NCI-H2107 treated with DMSO at 0.1 percent for 48 hours (cell line): ENCODE measurements at regions not wholly inside any gene's neighbourhood (a gene's known extent, or its start where the extent isn't known, plus 50 kb on each side); places are given as distances from the start of the nearest gene placed in this dataset.
"Not testable (repeated sequence)": the region's sequence is repeated elsewhere in the genome, so short reads cannot be mapped to it uniquely, and the experiment has no call there.

Experiments
- DNase-seq: peaks from one replicate; lab custom pipeline; 2025; ENCODE audit not compliant: unreplicated experiment; lab: John Stamatoyannopoulos, UW

DNA sequence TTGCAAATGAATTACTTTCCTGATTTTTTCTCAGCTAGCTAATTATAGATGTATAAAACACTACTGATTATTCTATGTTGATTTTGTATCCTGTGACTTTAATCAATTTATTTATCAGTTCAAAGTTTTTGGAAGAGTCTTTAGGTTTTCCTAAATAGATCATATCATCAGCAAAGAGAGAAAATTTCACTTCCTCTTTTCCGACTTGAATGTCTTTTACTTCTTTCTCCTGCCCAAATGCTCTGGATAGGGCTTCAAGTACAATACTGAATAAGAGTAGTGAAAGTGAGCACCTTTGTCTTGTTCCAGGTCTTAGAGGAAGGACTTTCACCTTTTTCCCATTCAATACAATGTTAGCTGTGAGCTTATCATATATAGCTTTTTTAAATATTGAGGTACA is 417.9 kb downstream of the PDGFC start:
- DNase-seq, result no peak

DNA sequence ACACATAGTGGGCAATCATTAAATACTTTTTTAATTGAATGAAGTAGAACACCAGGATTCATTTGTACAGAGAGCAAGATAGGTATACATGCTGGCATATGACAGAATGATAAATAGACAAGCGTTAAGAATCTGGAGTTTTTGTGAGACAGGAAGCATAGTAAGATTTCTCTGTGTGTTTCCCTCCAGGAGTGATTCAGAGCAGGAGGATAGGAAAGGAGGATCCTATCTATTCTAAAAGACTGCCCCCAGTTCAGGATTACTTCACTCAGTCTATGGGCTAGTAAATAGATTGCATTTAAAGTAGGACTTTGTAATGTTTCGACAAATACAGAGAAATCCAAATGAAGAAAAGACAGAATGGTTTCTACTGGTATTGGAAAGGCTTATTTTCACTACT is 423.7 kb downstream of the PDGFC start:
- DNase-seq, result no peak

DNA sequence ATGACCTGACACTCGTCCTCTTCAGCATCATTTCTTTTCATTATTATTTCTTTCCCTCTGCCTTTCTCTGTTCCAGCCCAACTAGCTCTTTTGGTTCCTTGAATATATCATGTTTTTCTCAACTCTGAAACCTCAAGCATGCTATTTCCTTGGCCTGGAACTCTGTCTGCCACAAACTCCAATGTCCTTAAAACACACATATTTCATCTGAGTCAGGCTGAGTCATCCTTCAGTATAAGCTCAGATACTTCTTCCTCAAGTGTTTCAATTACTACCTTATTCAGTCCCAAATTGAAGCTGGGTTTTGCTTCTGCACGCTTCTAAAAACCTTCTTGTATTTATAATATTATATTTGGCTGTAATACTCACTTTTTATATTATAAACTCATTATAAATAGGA is 424.2 kb downstream of the PDGFC start:
- DNase-seq, result no peak

DNA sequence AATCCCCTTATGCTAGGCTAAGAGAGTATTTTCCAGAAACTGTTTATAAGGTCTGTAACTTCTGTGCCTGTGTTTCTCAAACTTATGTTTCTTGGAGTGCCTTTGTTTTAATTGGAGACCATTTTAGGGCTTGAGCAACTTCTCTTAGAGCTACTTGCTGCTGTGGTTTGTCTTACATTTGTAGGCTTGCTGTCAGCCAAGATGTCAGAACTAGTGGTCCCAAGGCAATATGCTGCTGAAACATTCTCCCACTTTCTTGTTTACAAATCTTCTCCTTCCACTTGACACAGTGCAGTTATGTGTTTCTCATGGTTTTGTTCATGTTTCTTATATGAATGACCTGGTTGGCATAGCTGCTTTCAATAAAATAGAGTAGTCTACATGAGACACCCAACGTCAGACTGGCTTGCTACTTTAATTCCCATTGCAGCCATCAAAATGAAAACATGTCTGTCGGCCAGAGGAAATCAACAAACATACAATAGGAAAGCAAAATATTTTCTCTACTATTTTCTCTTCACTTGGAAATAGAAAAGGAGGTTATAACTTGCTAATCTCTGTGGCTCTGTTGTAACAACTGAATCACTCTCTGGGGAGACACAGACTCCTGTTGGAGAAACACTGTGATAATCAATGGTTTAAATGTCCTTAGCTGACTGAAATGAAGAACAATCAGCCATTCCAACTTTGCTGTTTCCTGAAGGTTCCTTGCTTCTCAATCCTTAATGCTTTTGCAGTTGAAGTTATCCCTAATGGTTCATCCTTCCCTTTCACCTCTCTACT is 426.4 kb downstream of the PDGFC start:
- DNase-seq, result no peak

DNA sequence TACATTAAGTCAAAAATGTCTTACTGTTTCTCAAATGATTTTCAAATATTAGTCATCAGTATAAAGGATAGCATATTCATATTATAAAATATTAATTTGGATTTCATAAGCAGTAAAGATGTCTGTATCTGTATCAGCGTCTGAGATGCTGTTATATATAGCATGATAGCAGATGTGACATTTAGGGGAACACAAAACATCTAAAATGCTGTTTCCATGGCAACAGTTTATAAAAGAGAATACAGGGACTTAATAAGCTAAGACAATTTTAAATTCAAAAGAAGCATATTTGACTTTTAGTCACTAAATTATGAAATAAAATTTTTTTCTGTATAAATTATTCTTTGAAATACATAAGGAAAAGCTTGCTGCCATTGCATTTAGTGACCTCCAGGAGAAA is 432.2 kb downstream of the PDGFC start:
- no peak for DNase-seq

DNA sequence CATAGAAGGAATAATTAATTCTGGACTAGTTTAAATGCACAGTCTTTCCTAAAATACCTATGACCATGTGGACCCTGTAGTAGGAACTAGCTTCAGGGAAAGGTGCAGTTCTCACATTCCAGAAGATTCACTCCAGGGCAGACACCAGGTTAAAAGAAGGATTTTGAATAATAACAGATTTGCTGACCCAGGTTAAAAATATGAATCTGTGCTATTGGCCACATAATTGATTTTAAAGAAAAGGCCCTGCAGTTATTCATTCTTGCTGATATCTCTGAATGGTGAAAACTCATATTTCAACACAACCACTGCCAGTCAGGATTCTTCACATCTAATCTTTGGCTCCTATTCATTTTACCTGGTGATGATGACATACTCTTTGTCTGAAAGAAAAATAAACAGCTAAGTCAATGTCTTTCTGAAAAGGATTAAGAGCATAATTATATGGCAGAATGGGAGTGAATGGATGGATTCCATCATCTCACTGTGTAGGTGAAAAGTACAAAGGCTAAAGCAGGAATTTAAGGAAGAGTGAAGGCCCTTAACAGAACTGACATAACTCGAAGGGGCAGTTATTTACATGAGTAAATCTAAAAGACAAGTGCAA is 432.8 kb downstream of the PDGFC start:
- DNase-seq, result no peak

DNA sequence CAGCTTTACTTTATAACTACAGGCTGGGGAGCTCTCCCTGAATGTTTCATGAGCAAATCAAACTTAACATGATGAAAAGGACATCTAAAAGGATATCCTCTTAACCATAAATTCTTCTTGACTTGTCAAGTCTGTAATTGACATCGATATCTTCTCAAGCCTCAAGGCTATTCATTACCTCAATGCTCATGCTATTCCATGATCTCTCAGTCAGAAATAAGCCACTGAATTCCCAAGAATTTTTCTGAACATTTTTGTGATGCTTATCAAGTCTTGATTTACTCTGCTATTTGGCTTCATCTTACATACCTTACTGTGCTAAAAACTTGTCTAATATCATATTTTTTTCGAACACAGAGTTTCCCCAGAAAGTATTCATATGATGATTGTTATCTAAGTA is 433.4 kb downstream of the PDGFC start:
- DNase-seq, result no peak

DNA sequence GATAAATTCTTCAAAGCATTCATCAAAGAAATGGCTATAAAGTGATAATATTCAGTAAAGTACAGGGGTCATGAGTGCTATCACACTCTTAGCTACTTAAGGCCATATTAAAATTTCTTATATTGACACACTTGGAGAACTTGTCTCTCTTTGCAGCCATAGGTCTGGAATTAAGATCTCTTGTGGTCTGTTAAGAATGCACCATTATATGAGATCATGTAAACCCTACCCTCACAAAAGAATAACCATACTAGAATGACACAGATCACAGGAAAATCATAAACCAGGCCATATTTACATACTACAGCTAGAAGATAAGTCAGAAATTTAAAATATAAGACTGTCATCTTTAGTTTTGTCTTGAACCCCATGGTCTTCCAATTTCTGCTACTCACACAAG is 434.3 kb downstream of the PDGFC start:
- no peak for DNase-seq

DNA sequence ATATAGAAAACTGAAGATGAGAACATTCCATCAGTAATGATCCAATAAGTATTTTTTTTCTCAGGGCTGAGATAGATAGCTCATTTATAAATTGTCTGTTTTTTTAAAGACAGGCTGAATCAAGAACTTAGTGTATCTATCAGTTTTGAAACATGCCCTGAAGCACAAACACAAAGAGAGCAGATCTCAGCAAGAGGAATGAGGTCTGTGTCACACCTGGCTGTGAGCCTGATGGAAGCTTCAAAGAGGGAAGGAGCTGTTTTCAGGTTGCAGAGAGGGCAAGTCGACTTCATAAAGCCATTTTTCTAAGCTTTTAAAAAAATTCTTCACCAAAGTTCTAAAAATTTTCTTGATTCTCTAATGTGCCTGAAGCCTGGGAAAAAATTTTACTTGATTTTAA is 434.9 kb downstream of the PDGFC start:
- DNase-seq, result no peak

DNA sequence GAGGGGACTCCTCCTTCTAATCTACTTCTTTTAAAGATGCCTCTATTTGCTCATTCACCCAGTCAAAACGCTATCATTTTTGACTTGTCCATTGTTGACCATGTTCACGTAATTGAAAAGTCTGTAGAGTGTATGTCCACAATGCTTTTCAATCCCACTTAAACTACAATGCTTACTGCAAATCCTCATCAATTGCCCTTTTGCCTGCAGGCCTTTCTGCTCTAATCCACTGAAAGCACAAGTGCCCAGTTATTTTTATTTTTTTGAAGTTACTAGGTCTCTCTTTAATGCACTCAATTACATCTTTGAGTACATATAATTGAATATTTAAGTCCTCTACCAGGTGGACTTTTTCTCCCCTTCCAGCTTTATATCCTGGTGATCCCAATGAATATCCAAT is 437.4 kb downstream of the PDGFC start:
- DNase-seq, result no peak

DNA sequence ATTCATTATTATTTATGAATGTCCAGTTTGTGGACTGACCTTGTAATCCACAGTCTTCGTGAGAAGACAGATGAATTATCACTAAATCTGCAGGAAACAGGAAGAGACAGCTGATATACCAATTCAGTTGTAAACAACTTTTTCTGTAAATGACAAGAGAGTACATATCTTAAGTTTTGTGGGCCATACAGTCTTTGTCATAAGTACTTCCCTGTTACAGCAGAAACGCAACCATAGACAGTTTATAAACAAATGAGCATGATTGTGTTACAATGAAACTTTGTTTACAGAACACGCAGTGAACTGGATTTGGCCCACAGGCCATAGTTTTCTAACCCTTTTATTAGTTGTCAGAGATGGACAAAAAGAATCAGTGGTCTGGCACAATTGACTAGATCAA is 443.4 kb downstream of the PDGFC start:
- DNase-seq, result no peak

DNA sequence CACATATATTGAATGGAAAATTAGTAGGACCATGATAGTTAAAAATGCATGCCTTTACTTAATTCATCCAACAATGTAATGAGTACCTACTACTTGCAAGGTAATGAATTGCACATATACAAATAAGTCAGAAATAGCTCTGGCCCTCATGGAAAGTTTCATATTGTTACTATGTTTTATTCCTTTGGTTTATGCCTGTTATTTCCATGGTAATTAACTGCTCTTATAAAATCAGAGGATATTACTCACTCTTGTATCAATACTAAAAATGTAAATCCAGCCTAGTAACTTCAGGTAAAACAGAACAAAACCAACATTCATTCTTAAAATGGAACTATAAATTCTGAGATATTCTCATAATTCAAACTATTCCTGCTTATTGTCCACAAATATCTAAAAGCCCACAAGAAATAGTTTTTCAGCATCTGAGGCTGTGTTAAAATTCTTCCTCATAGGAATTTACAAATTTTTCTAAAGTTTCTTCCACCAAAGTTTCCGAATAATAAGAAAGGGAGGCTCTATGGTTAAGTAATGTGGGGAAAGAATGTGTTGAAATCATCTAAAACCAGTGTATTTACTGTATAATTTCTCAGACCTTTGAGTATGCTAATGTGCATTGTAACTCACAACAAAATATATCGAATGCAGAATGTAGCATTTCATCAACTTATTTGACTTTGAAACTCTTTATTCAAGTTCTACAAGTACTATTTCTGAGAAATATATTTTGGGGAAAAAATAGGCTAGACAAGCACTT is 444.2 kb downstream of the PDGFC start:
- DNase-seq, result no peak

DNA sequence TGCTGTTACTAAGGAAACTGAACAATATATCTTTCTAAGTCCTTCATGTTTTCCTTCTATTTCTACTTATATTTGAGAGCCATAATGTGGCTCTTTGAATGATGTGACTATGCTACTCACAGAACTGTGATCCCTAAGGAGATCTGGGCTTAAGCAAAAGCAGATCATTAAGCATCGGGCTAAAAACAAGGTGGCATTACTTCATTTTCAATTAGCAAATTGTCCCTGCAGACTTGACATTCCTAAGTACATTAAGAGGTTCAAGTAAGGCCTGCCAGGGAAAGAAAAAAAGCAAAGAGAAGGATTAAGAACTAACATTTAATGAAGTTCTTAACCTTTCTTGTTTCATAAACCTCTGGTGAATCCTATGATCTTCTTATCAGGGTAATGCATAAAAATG is 447.6 kb downstream of the PDGFC start:
- DNase-seq, result no peak

DNA sequence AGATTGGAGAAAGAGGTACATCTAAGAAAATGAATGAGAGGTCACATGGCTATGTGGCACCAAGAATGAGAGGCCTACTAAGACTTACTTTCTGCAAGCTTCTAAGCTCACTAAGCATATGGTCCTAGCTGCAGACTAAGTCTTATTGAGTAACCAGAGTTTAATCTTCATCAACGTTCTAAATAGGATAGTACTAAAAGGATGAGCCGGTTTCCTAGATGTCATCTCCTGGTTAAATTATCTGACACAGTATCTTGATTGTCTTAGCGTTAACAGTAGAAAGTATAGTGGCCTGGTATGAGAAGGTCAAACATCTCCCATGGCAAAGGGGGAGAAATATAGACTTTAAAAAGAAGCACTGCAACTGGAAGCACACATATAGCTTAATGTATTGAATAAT is 448.1 kb downstream of the PDGFC start:
- DNase-seq, result no peak

DNA sequence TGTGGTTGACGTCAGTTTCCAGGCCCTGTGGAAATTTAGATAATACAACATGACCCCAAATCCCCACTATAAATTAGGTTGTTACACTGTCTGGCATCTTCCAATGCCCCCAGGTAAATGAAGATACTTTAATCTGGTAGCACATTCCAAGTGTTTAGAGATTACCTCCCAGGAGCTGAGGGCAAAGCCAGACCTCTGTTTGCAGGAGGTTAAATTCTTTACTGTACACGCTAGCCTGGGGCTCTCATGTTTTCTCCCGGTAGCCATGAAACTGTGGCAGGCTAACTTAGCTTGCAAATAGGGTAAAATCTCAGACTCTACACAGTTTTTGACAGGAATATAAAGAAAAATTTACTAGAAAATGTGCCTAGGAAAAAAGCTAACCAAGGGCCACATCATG is 450.0 kb downstream of the PDGFC start:
- DNase-seq, result no peak

DNA sequence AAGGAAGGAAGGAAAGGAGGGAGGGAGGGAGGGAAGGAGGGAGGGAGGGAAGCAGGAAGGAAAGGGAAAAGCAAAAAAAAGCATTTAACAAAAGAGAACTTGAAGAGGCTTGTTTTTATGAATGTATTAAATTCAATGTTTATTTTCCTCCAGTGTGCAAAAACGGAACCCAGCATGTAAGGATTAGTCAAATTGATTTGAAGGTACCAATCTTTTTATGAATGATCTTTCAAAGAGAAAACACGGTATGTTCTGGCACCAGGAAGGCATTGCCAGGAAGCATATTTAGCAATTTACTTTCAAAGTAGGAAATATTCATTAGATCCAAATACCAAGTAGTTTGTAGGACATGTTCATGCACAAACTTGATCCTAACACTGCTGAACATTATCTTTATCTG is 453.6 kb downstream of the PDGFC start:
- DNase-seq, result no peak

DNA sequence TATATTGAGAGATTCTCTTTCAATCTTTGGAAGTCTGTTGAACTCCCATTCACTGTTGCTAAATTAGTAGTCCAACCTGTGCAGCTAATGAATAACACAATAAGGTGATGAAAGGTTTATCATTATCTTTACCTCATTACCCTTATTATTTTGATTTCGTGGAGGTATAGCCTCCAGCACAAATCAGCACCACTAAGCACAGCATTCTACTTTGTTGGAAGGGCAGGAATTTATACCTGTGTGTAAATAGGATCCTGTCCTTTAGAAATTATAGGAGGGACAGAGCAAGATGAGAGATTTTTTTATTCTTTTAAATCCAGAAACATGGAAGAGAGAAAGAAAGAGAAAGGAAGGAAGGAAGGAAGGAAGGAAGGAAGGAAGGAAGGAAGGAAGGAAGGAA is 454.1 kb downstream of the PDGFC start:
- no peak for DNase-seq

DNA sequence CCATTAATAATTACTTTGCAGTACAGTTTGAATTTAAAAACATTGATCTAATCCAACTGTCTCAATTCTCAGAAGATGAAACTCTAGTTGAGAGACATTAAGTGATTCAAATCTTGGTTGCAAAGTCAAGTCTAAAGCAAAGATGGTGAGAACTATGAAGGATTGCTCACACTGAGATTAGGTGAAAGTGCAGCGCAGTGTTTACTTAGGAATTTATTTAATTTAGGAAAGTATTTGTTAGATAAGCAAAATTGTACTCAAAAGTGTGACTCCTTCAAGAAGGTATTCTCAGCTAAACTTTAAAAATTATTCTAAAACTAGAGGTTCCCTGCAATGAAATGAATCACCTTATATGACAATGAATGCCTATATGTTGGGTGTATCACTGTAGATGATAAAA is 454.9 kb downstream of the PDGFC start:
- no peak for DNase-seq

DNA sequence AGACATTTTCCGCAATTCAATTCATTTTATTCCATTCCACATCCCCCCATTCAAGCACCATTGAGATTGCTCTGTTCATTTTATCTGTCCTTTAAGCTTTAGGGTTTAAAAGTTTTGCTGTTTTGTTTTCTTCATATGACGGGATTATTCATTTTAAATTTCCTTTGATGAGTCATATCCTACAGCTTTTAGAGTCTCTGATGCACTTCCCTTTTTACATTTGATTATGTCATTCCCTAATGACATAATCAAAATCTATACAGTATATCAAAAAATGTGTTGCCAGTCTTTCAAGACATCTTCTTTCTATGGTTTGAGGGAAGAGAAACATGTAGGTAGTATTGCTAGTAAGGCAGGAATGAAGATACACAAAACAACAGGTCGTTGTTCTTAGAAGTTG is 456.3 kb downstream of the PDGFC start:
- DNase-seq, result no peak

DNA sequence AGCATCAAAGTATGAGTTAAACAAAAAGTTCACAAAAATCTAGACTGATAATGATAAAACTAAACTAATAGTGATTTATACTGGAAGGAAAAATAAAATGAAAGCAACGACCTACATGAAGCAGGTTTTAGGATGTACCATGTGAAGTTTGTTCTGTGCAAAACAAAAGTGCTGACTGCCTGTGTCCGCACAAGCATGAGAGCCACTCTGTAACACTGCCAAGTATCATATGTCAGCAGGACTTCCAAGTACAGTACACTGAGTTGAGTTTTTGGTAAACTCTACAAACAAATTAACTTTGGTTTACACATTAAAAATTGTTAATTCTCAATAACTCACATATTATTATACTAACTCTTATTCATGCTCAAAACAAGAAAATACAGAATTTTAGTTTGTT is 459.0 kb downstream of the PDGFC start:
- DNase-seq, result no peak

DNA sequence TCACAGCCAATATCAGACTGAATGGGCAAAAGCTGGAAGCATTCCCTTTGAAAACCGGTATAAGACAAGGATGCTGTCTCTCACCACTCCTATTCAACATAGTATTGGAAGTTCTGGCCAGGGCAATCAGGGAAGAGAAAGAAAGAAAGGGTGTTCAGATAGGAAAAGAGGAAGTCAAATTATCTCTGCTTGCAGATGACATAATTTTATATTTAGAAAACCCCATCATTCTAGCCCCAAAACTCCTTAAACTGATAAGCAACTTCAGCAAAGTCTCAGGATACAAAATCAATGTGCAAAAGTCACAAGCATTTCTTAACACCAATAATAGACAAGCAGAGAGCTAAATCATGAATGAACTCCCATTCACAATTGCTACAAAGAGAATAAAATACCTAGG is 461.7 kb downstream of the PDGFC start:
- DNase-seq, result not testable (repeated sequence)

DNA sequence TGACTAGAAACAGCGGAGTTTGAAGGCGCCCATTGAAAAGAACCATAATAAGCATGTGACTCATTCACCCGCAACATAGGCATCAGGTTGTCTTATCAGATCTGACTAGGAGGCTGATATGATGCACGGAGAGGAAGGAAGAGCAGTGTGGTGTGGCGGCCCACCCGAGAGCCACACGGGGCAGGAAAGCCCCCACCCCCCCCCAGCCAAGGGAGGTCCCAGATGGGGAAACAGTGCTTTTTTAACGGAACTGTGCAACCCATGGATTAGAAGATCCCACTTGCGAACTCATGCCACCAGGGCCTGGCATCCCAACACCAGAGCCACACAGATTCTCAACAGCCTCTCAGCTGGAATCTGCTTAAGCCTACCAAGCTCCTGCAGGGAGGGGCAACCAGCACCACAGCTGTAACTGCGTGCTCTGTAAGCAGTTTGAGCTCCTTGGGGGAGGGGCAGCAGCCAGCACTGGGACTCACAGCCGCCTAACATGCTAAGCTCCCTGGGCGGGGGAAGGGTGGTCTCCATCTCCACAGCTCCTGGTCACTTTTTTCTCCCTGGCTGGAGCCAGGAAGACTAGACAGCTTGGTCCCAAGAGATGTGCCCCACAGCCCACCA is 466.2 kb downstream of the PDGFC start:
- DNase-seq, result no peak
